HG03442 (cell line): ENCODE measurements at regions not wholly inside any gene's neighbourhood (a gene's known extent, or its start where the extent isn't known, plus 50 kb on each side); places are given as distances from the start of the nearest gene placed in this dataset.

Experiments used
- ATAC-seq: cut with Tn5 transposase; IDR thresholded peaks from one replicate; pipeline ENCODE4 v1.9.1; 2021; ENCODE audit warnings: mild to moderate bottlenecking, moderate library complexity; ENCODE audit not compliant: unreplicated experiment

GRCh38 chr5:73312146-73312871, 136.3 kb downstream of the FOXD1 start:
- no peak for ATAC-seq

GRCh38 chr5:73311291-73312110, 137.1 kb downstream of the FOXD1 start:
- no peak for ATAC-seq

GRCh38 chr5:73307645-73308355, 134.8 kb downstream of the TMEM174 start:
- no peak for ATAC-seq

DNA sequence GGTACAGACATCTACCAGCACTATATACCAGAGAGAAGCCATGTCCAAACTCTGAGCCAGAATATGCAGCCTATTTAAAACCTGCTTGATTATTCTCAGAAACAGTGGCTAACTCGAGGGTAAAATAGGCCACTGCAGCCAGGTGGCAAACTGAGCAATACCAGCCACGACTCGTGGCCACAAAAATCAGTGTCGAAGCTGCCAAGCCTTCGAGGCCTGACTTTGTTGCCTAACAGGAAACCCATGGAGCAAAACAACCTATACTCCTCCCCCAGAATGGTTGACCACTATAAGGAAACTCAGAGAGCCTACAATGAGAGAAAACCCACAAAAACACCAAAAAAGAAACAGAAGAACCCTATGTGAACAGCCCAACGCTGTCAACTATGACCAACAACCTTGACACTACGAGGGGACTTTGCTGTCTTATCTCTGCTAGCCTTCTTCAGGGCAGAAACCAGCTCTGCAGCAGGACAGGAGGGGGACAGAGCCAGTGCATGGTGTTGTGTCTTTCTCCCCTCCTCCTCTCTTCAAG, 133.8 kb downstream of the TMEM174 start:
- no peak for ATAC-seq

DNA sequence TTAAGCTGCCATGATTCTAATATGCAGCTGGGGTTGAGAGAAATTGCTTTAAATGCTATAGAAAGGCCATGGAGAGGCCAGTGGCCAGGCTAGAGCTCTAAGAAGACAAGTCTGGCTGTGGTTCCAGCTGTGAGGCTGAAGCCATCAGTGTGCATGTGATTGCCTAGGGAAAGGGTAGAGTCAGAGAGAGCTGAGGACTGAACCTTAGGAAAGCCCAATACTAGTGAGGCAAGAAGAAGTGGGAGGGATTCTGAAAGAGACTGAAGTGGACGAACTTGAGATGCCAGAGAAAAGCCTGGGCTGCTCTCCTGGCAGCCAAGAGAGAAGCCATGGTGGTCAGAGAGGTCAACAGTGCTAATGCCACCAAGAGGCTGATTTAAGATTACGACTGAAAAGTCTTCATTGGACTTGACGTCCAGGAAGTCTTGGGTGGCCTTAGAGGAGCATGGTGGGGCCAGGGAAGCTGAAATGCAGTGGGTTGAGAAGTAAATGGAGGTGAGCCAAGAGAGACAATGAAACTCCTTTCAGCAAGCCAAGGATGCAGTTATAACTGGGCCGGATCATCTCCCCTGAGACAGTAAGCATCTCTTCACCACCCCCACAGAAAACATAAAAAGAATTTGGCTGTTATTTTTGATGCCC, 133.2 kb downstream of the TMEM174 start:
- ATAC-seq: no peak

DNA sequence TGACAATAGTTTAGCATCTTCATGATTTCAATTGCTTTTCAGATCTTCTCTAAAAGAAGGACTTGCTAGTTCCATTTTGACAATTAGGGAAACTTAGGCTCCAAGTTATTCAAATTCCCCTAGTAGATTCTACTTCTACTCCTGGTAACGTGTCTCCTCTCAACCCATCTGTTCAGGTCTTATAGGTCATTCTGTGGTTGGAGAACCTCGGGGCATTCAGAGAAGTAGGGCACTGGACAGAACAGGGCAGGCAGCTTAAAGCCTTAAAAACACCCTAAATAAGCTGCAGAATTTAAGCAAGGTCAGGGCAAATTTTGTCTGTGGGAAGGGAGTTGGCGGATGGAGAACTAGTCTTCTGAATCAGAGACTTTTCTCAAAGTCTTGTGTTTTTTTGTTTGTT, 132.4 kb downstream of the TMEM174 start:
- ATAC-seq: no peak

DNA sequence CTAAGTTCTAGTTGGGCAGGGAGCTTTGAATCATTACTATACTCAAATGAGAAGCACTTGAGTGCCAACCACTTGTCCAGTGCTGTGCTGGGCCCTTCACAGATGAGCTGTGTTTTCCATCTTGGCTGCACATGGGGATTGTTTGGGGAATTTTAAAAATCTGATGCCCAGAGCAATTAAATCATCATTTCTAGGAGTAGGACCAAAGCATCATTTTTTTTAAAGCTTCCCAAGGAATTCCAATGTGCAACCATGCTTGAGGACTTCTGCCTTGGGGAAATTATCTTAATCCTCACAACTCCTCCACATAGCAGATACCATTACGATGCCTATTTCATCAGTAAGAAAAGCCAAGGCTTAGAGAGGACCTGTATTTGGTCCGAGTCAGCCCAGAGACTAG, 131.4 kb downstream of the TMEM174 start:
- ATAC-seq: no peak

DNA sequence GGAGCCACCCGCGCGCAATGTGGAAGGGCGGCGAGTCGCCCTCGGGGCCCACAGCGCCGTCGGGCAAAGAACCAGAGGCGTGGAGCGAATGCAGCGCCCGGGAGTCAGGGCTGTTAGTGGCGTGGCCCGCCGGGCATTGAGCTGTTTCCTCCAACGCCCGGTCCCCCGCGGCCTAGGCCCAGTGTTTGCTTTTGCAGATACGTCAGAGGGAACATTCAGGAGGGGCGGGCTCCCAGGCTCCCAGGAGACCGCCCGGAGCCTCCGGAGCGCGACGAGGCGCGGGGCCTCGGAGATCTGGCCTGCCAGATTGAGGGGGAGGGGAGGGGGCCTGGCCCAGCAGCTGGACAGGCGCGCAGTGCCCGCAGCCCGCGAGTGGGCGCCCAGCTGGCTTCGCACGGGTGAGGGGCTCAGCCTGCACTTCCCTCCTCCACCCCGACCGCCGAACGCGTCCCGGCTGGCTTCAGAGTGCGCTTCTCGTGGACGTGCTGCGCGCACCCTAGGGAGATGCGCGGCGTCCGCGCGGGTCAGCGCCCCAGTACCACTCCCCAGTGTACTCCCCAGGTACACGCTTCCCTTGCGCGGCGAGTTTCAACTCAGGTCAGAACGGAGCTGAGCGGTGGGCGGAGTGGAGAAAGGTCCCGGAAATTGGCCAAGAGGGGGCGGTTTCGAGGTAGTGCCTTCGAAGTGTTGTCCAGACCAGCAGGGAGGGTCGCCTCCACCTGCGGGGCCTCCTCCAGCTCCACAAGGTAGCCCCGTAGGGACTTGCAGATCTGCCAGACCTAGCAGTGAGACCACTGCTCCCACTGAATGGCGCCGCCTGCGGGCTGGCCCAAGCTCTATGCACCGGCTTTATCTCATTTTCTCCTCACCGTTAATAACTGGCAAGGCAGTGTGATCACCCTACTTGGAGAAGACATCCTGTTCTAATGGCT, 130.4 kb downstream of the TMEM174 start:
- ATAC-seq: no peak

- no peak for ATAC-seq
Observed at GRCh38 chr5:73302797-73303147, 129.8 kb downstream of the TMEM174 start.

DNA sequence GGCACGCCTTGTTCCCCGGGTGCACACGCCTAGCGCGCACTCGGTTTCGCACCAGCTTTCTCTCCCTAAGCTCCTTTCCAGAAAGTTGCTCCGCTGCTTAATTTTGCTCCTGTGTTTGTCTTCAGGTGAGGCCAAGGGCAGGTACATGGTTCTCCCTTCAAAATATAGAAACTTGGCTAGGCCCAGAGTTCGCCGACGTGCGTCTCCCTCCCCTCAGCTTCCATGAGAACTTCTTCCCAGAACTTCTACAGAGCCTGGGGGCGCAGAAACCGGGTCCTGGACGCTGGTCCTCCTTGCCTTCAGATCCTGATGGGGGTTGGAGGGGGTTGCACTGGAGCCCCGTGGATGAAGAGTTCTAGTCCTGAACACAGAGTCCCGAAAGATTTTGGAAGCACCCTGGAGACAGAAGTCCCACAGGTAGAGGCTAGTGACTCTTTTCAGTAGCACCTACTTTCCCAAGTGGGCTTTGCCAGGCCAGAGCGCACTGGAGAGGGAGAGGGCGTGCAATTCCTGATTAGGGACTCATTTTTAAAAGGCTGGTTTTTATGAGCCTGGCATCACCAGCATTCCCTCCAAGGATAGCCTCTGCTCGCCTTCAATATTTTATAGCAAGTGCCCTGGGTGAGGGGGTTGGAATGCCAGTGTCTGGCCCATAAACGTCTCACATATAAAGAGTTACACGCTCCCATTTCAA, 128.4 kb downstream of the TMEM174 start:
- no peak for ATAC-seq

GRCh38 chr5:73300337-73301207, 127.6 kb downstream of the TMEM174 start:
- ATAC-seq: no peak

DNA sequence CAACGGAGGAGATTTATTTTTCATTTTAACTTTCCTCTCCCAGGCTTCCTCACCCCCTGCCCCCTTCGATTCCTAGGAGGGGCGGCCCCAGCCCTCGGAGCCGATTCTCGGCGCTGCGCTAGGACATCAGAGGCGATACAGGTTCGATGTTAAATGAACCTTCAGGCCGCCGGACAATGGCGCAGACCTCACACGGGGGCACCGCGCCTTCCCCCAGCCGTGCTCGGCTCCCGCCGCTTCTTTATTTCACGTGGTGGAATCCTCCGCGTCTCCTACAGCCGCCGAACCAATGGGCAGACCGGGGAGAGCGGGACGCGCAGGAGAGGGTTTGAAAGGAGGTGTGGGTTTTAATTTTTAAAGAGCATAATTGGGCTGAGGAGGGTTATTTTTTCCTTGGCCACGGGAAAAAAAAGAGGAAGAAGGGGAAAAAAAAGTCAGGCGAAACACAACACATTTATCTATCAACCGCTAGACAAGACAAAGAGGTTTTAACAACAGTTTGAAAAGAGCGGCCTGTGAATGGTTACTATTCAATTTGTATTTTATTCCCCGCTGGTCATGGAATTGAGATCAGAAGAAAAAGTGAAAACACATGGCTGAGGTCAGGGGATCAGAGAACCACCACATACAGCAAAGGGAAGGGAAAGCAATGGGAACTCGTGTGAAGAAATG, 126.8 kb downstream of the TMEM174 start:
- ATAC-seq: no peak

- no peak for ATAC-seq
Observed at GRCh38 chr5:73298772-73299630, 126.0 kb downstream of the TMEM174 start.

- ATAC-seq: no peak
Observed at GRCh38 chr5:73298251-73298771, 125.3 kb downstream of the TMEM174 start.

DNA sequence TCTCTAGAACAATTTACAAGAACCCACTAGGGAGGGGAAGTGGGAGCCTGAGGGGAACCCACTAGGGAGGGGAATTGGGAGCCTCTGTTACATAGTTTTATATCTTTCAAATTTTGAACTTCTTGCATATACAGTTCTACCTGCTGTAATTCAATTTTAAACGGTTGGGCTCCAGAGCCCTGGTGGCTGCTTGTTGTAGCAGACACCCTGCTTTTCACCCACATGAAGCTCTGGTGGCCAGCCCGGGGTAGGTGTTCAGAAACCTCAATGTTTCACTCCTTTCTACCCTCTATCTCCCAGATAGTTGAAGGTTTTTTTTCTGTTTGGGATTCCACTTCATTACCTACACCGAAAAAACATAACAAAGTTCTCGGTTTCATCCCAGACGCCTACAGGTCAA, 124.4 kb downstream of the TMEM174 start:
- no peak for ATAC-seq

- ATAC-seq: no peak
Observed at GRCh38 chr5:73296772-73297171, 123.8 kb downstream of the TMEM174 start.

GRCh38 chr5:73295921-73296320, 122.9 kb downstream of the TMEM174 start:
- no peak for ATAC-seq
